Esophagus mucosa (tissue), 1 donor: ENCODE measurements at regions not wholly inside any gene's neighbourhood (a gene's known extent, or its start where the extent isn't known, plus 50 kb on each side); places are given as distances from the start of the nearest gene placed in this dataset.

Experiments
- ATAC-seq: fragments of 200-7000 bp; cut with Tn5 transposase; one replicate; pipeline ENCODE4 v1.9.1; 2020
- donor health status: DM: yes; HTN: yes; CAD: no.

- ATAC-seq = peak; percentile 59
Measured at GRCh38 chr9:116007824-116008223, 145.8 kb upstream of the PAPPA start.

- peak; percentile 14 for ATAC-seq
Measured at GRCh38 chr9:116008278-116008677, 145.3 kb upstream of the PAPPA start.

- no peak for ATAC-seq
Measured at GRCh38 chr9:116009420-116009819, 144.2 kb upstream of the PAPPA start.

- no peak for ATAC-seq
Measured at GRCh38 chr9:116015855-116016254, 137.7 kb upstream of the PAPPA start.

GRCh38 chr9:116020146-116020545 is 133.4 kb upstream of the PAPPA start:
- no peak for ATAC-seq

GRCh38 chr9:116020801-116021200 is 132.8 kb upstream of the PAPPA start:
- peak; percentile 44 for ATAC-seq

GRCh38 chr9:116027096-116027495 is 126.5 kb upstream of the PAPPA start:
- ATAC-seq = no peak

- no peak for ATAC-seq
Measured at GRCh38 chr9:116027511-116027910, 126.1 kb upstream of the PAPPA start.

GRCh38 chr9:116027951-116028350 is 125.6 kb upstream of the PAPPA start:
- no peak for ATAC-seq

GRCh38 chr9:116030517-116030916 is 123.1 kb upstream of the PAPPA start:
- ATAC-seq = no peak

GRCh38 chr9:116032683-116033440 is 120.7 kb upstream of the PAPPA start:
- no peak for ATAC-seq

- peak; percentile 97 for ATAC-seq
Measured at GRCh38 chr9:116039312-116039711, 114.3 kb upstream of the PAPPA start.

- ATAC-seq = peak; percentile 66
Measured at GRCh38 chr9:116039893-116040292, 113.7 kb upstream of the PAPPA start.

GRCh38 chr9:116042321-116042720 is 111.3 kb upstream of the PAPPA start:
- ATAC-seq = no peak

GRCh38 chr9:116045083-116045482 is 108.5 kb upstream of the PAPPA start:
- ATAC-seq = no peak

- no peak for ATAC-seq
Measured at GRCh38 chr9:116048081-116048480, 105.5 kb upstream of the PAPPA start.

GRCh38 chr9:116049456-116049855 is 104.1 kb upstream of the PAPPA start:
- no peak for ATAC-seq

- no peak for ATAC-seq
Measured at GRCh38 chr9:116051528-116051927, 102.1 kb upstream of the PAPPA start.

- ATAC-seq = no peak
Measured at GRCh38 chr9:116055536-116055935, 98.1 kb upstream of the PAPPA start.

GRCh38 chr9:116057371-116057770 is 96.2 kb upstream of the PAPPA start:
- no peak for ATAC-seq

- ATAC-seq = no peak
Measured at GRCh38 chr9:116058421-116058820, 95.2 kb upstream of the PAPPA start.

GRCh38 chr9:116059466-116059865 is 94.1 kb upstream of the PAPPA start:
- ATAC-seq = no peak

- ATAC-seq = no peak
Measured at GRCh38 chr9:116060631-116061030, 93.0 kb upstream of the PAPPA start.

GRCh38 chr9:116061546-116062205 is 91.9 kb upstream of the PAPPA start:
- ATAC-seq = no peak

GRCh38 chr9:116062206-116062550 is 91.4 kb upstream of the PAPPA start:
- no peak for ATAC-seq
